ENCODE measurements at regions not wholly inside any gene's neighbourhood (a gene's known extent, or its start where the extent isn't known, plus 50 kb on each side); places are given as distances from the start of the nearest gene placed in this dataset.

DNA sequence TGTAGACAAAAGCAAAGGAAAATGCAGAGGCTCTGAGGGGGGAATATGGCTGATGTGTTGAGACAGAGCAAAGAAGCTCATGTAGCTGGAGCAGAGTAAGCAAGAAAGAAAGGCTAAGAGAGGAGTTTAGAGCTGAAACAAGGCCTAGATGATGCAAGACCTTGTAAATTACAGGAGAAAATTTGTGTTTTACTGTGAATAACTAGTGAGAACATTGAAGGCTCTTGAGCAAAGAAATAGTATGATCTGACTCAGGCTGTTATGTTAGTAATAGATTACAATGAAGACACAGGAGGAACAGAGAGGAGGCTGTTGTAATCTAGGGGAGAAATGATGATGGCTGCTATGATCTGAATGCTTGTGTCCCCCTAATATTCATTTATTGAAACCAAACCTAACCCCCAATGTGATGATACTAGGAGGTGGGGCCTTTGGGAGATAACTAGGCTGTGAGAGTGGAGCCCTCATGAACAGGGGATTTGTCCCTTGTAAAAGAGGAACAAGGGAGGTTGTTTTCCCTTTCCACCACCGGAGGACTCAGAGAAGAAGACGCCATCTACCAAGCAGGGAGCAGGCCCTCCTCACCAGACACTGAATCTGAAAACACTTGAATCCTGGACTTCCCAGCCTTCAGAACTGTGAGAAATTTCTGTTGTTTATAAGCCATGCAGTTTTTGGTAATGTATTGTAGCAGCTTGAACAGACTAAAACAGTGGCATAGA lies 394.9 kb downstream of the HTR7 start:
- TF ChIP-seq, protein P1, sequence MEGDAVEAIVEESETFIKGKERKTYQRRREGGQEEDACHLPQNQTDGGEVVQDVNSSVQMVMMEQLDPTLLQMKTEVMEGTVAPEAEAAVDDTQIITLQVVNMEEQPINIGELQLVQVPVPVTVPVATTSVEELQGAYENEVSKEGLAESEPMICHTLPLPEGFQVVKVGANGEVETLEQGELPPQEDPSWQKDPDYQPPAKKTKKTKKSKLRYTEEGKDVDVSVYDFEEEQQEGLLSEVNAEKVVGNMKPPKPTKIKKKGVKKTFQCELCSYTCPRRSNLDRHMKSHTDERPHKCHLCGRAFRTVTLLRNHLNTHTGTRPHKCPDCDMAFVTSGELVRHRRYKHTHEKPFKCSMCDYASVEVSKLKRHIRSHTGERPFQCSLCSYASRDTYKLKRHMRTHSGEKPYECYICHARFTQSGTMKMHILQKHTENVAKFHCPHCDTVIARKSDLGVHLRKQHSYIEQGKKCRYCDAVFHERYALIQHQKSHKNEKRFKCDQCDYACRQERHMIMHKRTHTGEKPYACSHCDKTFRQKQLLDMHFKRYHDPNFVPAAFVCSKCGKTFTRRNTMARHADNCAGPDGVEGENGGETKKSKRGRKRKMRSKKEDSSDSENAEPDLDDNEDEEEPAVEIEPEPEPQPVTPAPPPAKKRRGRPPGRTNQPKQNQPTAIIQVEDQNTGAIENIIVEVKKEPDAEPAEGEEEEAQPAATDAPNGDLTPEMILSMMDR (IDR thresholded peaks at IDR 0.05) = no peak
- no peak for TF ChIP-seq POLR2A (IDR thresholded peaks at IDR 0.05)
